ENCODE measurements at regions not wholly inside any gene's neighbourhood (a gene's known extent, or its start where the extent isn't known, plus 50 kb on each side); places are given as distances from the start of the nearest gene placed in this dataset.
"Not testable (repeated sequence)": the region's sequence is repeated elsewhere in the genome, so short reads cannot be mapped to it uniquely, and the experiment has no call there.

- DNase-seq (ENCODE audit: low read depth) = no peak
These were observed 214.8 kb upstream of the ARHGEF26 start for GRCh38 chr3:153906366-153906765.

GRCh38 chr3:153910387-153910786 lies 210.8 kb upstream of the ARHGEF26 start:
- DNase-seq (ENCODE audit: low read depth) = no peak

- DNase-seq (ENCODE audit: low read depth) = no peak
These were observed 210.1 kb upstream of the ARHGEF26 start for GRCh38 chr3:153911116-153911515.

- DNase-seq (ENCODE audit: low read depth) = no peak
These were observed 201.4 kb upstream of the ARHGEF26 start for GRCh38 chr3:153919773-153920172.

- no peak for DNase-seq (ENCODE audit: low read depth)
These were observed 199.4 kb upstream of the ARHGEF26 start for GRCh38 chr3:153921826-153922225.

GRCh38 chr3:153925841-153926514 lies 195.2 kb upstream of the ARHGEF26 start:
- no peak for DNase-seq (ENCODE audit: low read depth)

GRCh38 chr3:153927107-153927506 lies 194.1 kb upstream of the ARHGEF26 start:
- no peak for DNase-seq (ENCODE audit: low read depth)

GRCh38 chr3:153928851-153929250 lies 192.3 kb upstream of the ARHGEF26 start:
- no peak for DNase-seq (ENCODE audit: low read depth)

GRCh38 chr3:153933481-153933880 lies 187.7 kb upstream of the ARHGEF26 start:
- DNase-seq (ENCODE audit: low read depth) = not testable (repeated sequence)

- DNase-seq (ENCODE audit: low read depth) = no peak
These were observed 177.1 kb upstream of the ARHGEF26 start for GRCh38 chr3:153944084-153944483.

GRCh38 chr3:153951276-153951675 lies 169.9 kb upstream of the ARHGEF26 start:
- no peak for DNase-seq (ENCODE audit: low read depth)

- DNase-seq (ENCODE audit: low read depth) = no peak
These were observed 169.1 kb upstream of the ARHGEF26 start for GRCh38 chr3:153952091-153952490.

- DNase-seq (ENCODE audit: low read depth) = no peak
These were observed 164.6 kb upstream of the ARHGEF26 start for GRCh38 chr3:153956613-153957012.

- no peak for DNase-seq (ENCODE audit: low read depth)
These were observed 163.8 kb upstream of the ARHGEF26 start for GRCh38 chr3:153957421-153957820.

- no peak for DNase-seq (ENCODE audit: low read depth)
These were observed 162.3 kb upstream of the ARHGEF26 start for GRCh38 chr3:153958635-153959595.

GRCh38 chr3:153960458-153961074 lies 160.6 kb upstream of the ARHGEF26 start:
- no peak for DNase-seq (ENCODE audit: low read depth)

- no peak for DNase-seq (ENCODE audit: low read depth)
These were observed 159.7 kb upstream of the ARHGEF26 start for GRCh38 chr3:153961494-153961893.

GRCh38 chr3:153963012-153963411 lies 158.2 kb upstream of the ARHGEF26 start:
- DNase-seq (ENCODE audit: low read depth) = no peak

GRCh38 chr3:153967260-153967659 lies 153.9 kb upstream of the ARHGEF26 start:
- DNase-seq (ENCODE audit: low read depth) = no peak

GRCh38 chr3:153970047-153970446 lies 151.1 kb upstream of the ARHGEF26 start:
- DNase-seq (ENCODE audit: low read depth) = no peak

- DNase-seq (ENCODE audit: low read depth) = no peak
These were observed 150.3 kb upstream of the ARHGEF26 start for GRCh38 chr3:153970741-153971347.

- DNase-seq (ENCODE audit: low read depth) = no peak
These were observed 148.3 kb upstream of the ARHGEF26 start for GRCh38 chr3:153972862-153973261.

All from stimulated activated CD8-positive, alpha-beta memory T cell treated with anti-CD3 and anti-CD28 coated beads, Interleukin-15, amount 100 ng/mL, for 24 hours (primary cell).